Endothelial cell of umbilical vein (primary cell): ENCODE measurements at regions not wholly inside any gene's neighbourhood (a gene's known extent, or its start where the extent isn't known, plus 50 kb on each side); places are given as distances from the start of the nearest gene placed in this dataset.

Experiments used
- BruUV-seq: library from RNA; stranded (reverse); fragments of 400-500 nt; replicated peaks from 2 replicates; lab custom pipeline; 2021; lab: Mats Ljungman, UMichigan
- CTCF ChIA-PET: fragments of 300-600, 350-600 bp; sonication (Branson Sonifier 250); formaldehyde crosslinking; loops from one replicate; lab custom pipeline; 2021; ENCODE audit warnings: antibody characterized with exemption, inconsistent platforms; lab: Charles Lee
- POLR2A ChIA-PET: fragments of 300-600, 350-600 bp; sonication (Branson Sonifier 250); formaldehyde crosslinking; loops from one replicate; lab custom pipeline; 2021; ENCODE audit warnings: antibody characterized with exemption, inconsistent platforms; lab: Charles Lee
- DNase-seq: peaks from one replicate; pipeline ENCODE4 v3.0.0-alpha.2; 2011; ENCODE audit warnings: low read depth, low spot score
- FAIRE-seq: peaks from 2 replicates; lab custom pipeline; 2011; peaks lifted over from hg19 to GRCh38; lab: Jason Lieb, UNC
- H2AFZ ChIP-seq: 2 replicates; pipeline ENCODE4 v1.6.0; 2012; ENCODE audit warnings: low read depth, low read length, control low read depth, inconsistent platforms
- H3K27ac ChIP-seq: 2 replicates; pipeline ENCODE4 v1.5.1; 2011; ENCODE audit warnings: low read depth, mild to moderate bottlenecking, control low read depth, low read length, moderate library complexity; ENCODE audit not compliant: insufficient read depth
- H3K27me3 ChIP-seq, 2 experiments: 2 replicates each; pipeline versions ENCODE4 v1.6.0 to v1.6.1; 2011; ENCODE audit warnings: low read length in 2 of 2, mixed read lengths in 1 of 2; ENCODE audit not compliant: control insufficient read depth in 2 of 2, insufficient read depth in 2 of 2
- H3K36me3 ChIP-seq, 2 experiments: 2 replicates in 1 of 2; 3 replicates in 1 of 2; pipeline ENCODE4 v1.5.1; 2011; ENCODE audit warnings: low read length in 2 of 2, mild to moderate bottlenecking in 1 of 2, moderate library complexity in 1 of 2; ENCODE audit not compliant: control insufficient read depth in 2 of 2, insufficient read depth in 2 of 2; ENCODE audit errors: extremely low read depth in 1 of 2
- H3K4me1 ChIP-seq: 3 replicates; pipeline ENCODE4 v1.5.1; 2011; ENCODE audit warnings: mild to moderate bottlenecking, low read length; ENCODE audit not compliant: control insufficient read depth, insufficient read depth; ENCODE audit errors: extremely low read depth
- H3K4me2 ChIP-seq: 2 replicates; pipeline ENCODE4 v1.6.1; 2011; ENCODE audit warnings: low read length, control low read depth, mixed read lengths; ENCODE audit not compliant: insufficient read depth
- H3K4me3 ChIP-seq, 3 experiments: fragments of 200-600 bp in 1 of 3; sonication (generic), shearing (Covaris generic) in 1 of 3; replicated peaks in 1 of 3; 2 replicates each; pipeline ENCODE4 v1.5.1; 2011 to 2016; ENCODE audit warnings: control low read depth in 3 of 3, low read length in 3 of 3, mild to moderate bottlenecking in 2 of 3, inconsistent platforms in 1 of 3, low read depth in 1 of 3, moderate library complexity in 1 of 3; ENCODE audit not compliant: insufficient read depth in 1 of 3
- H3K79me2 ChIP-seq: 2 replicates; pipeline ENCODE4 v1.6.0; 2012; ENCODE audit warnings: low read length, inconsistent platforms; ENCODE audit not compliant: control insufficient read depth, insufficient read depth
- H3K9ac ChIP-seq: replicated peaks from 2 replicates; pipeline ENCODE3; 2011; ENCODE audit warnings: low read length, control low read depth; ENCODE audit not compliant: insufficient read depth; ENCODE audit errors: extremely low read depth
- H3K9me1 ChIP-seq: replicated peaks from 3 replicates; pipeline ENCODE4 v1.6.0; 2011; ENCODE audit warnings: mild to moderate bottlenecking, low read length; ENCODE audit not compliant: control insufficient read depth, insufficient read depth; ENCODE audit errors: extremely low read depth
- H3K9me3 ChIP-seq: replicated peaks from 2 replicates; pipeline ENCODE4 v1.5.1; 2012; ENCODE audit warnings: low read length, inconsistent platforms; ENCODE audit not compliant: control insufficient read depth, insufficient read depth
- H4K20me1 ChIP-seq: replicated peaks from 2 replicates; pipeline ENCODE3; 2011; ENCODE audit warnings: mild to moderate bottlenecking, low read length; ENCODE audit not compliant: control insufficient read depth, insufficient read depth; ENCODE audit errors: extremely low read depth
- EZH2 ChIP-seq: IDR thresholded peaks from 2 replicates; pipeline ENCODE4 v1.6.1; 2012; ENCODE audit warnings: borderline replicate concordance, low read depth, mild to moderate bottlenecking, moderate library complexity, low read length, inconsistent platforms; ENCODE audit not compliant: severe bottlenecking
- FOS ChIP-seq: IDR thresholded peaks from 2 replicates; pipeline ENCODE4 v1.6.1; 2011; ENCODE audit warnings: mild to moderate bottlenecking, low read length, moderate library complexity, borderline replicate concordance; ENCODE audit not compliant: insufficient read depth
- GATA2 ChIP-seq: IDR thresholded peaks from 2 replicates; pipeline ENCODE4 v1.7.0; 2011; ENCODE audit warnings: low read depth, mild to moderate bottlenecking, moderate library complexity, mixed read lengths, low read length; ENCODE audit not compliant: insufficient read length, insufficient read depth
- JUN ChIP-seq: IDR thresholded peaks from 2 replicates; pipeline ENCODE4 v1.6.1; 2011; ENCODE audit warnings: borderline replicate concordance, low read depth; ENCODE audit not compliant: insufficient read length, insufficient read depth
- MYC ChIP-seq: IDR thresholded peaks from one replicate; pipeline ENCODE4 v1.6.1; 2011; ENCODE audit warnings: mild to moderate bottlenecking, low read depth, low read length
- POLR2A ChIP-seq: IDR thresholded peaks from 2 replicates; pipeline ENCODE4 v1.6.1; 2012; ENCODE audit warnings: low read depth, mild to moderate bottlenecking, control low read depth, low read length
- POLR2AphosphoS5 ChIP-seq: IDR thresholded peaks from 2 replicates; pipeline ENCODE4 v1.6.1; 2012; ENCODE audit warnings: low read depth, mild to moderate bottlenecking, control low read depth, low read length, moderate library complexity; ENCODE audit not compliant: insufficient read depth
- dilution Hi-C: fragments of 300-500 bp; cut with MboI; formaldehyde crosslinking; loops from one replicate; pipeline ENCODE4 v1.15.0; 2019; ENCODE audit warnings: low sequenced_read_pairs; ENCODE audit not compliant: extremely low pct_ligation_motif_present
- intact Hi-C: fragments of 100-400 bp; cut with micrococcal nuclease; formaldehyde crosslinking; loops from one replicate; pipeline ENCODE4 v1.10.0; 2022
- TF ChIP-seq, protein P1 (sequence below): IDR thresholded peaks from 2 replicates; pipeline ENCODE4 v1.6.1; 2011; ENCODE audit not compliant: insufficient read depth, insufficient read length
- TF ChIP-seq, protein P2 (sequence below), 2 donors: IDR thresholded peaks; 1 replicate in 1 of 2; 2 replicates in 1 of 2; pipeline ENCODE4 v1.5.1; 2011; ENCODE audit warnings: low read length in 2 of 2, mild to moderate bottlenecking in 2 of 2, moderate library complexity in 2 of 2, control low read depth in 1 of 2, inconsistent platforms in 1 of 2, low read depth in 1 of 2; ENCODE audit not compliant: insufficient read depth in 1 of 2; ENCODE audit errors: extremely low read depth in 1 of 2

DNA sequence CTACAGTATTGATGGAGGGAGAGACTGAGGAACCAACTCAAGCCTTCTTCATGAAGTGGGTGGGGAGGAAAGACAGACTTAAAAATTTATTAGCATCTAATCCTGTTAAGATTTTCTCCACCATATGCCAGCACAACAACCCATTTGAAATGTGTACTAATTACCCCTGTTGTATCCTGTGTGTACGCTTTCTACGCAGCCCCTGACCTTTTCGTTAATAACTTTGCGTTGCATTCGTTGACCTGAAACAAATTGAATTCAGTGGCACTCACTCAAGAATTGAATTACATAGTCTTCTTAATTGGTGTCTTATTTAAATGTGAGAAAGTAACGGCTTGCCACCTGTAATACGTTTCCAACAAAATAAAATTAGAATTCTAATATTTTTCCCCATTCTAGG is 113.9 kb downstream of the LINC00237 start:
- H4K20me1 ChIP-seq, result no peaks in the 10 kb centered on the region
- H3K9ac ChIP-seq, result no peak overlapping the region
- intact Hi-C loops, result no loop called here
- H3K4me1 ChIP-seq, result no peaks in the 10 kb centered on the region
- ChIA-PET POLR2A (no interaction called here), CTCF (no interaction called here)
- H3K27me3 ChIP-seq, result no peaks in the 10 kb centered on the region
- no peak overlapping the region for H3K4me3 ChIP-seq
- H2AFZ ChIP-seq, result no peak overlapping the region
- H3K9me1 ChIP-seq, result no peaks in the 10 kb centered on the region
- H3K27ac ChIP-seq, result no peak overlapping the region
- TF ChIP-seq, protein P1, sequence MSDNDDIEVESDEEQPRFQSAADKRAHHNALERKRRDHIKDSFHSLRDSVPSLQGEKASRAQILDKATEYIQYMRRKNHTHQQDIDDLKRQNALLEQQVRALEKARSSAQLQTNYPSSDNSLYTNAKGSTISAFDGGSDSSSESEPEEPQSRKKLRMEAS, result no peak
- TF ChIP-seq EZH2 (no peak), POLR2A (no peak), MYC (no peak), FOS (no peak), GATA2 (no peak), POLR2AphosphoS5 (no peak), JUN (no peak)
- TF ChIP-seq, protein P2, sequence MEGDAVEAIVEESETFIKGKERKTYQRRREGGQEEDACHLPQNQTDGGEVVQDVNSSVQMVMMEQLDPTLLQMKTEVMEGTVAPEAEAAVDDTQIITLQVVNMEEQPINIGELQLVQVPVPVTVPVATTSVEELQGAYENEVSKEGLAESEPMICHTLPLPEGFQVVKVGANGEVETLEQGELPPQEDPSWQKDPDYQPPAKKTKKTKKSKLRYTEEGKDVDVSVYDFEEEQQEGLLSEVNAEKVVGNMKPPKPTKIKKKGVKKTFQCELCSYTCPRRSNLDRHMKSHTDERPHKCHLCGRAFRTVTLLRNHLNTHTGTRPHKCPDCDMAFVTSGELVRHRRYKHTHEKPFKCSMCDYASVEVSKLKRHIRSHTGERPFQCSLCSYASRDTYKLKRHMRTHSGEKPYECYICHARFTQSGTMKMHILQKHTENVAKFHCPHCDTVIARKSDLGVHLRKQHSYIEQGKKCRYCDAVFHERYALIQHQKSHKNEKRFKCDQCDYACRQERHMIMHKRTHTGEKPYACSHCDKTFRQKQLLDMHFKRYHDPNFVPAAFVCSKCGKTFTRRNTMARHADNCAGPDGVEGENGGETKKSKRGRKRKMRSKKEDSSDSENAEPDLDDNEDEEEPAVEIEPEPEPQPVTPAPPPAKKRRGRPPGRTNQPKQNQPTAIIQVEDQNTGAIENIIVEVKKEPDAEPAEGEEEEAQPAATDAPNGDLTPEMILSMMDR (IDR thresholded peaks at IDR 0.05; ENCODE audit: extremely low read depth in 1 of 2, insufficient read depth in 1 of 2, low read depth in 1 of 2, low read length in 2 of 2), result no peak
- H3K4me2 ChIP-seq, result no peak overlapping the region
- H3K9me3 ChIP-seq, result no peaks in the 10 kb centered on the region
- H3K79me2 ChIP-seq, result no peaks in the 10 kb centered on the region
- BruUV-seq, result no TSS peak
- no peaks in the 10 kb centered on the region for H3K36me3 ChIP-seq
- no peak for FAIRE-seq
- dilution Hi-C loops, result no loop called here
- DNase-seq, result no peak
